Dendritic cell treated with granulocyte-macrophage colony-stimulating factor and Interleukin-4, amounts not matched to agents 40 ng/mL and 50 ng/mL, for 4 days (primary cell): ENCODE measurements at regions not wholly inside any gene's neighbourhood (a gene's known extent, or its start where the extent isn't known, plus 50 kb on each side); places are given as distances from the start of the nearest gene placed in this dataset.

Experiments used
- H3K27ac Mint-ChIP-seq: one replicate; pipeline ENCODE4 v1.8.0; 2022; ENCODE audit warnings: mild to moderate bottlenecking, mixed read lengths
- H3K27me3 Mint-ChIP-seq: one replicate; pipeline ENCODE4 v1.8.0; 2022; ENCODE audit warnings: mild to moderate bottlenecking, mixed read lengths
- H3K36me3 Mint-ChIP-seq: one replicate; pipeline ENCODE4 v1.8.0; 2022; ENCODE audit warnings: low read depth, mixed read lengths
- H3K4me1 Mint-ChIP-seq: one replicate; pipeline ENCODE4 v1.8.0; 2022; ENCODE audit warnings: low read depth, mixed read lengths
- H3K4me3 Mint-ChIP-seq: one replicate; pipeline ENCODE4 v1.8.0; 2022; ENCODE audit warnings: mild to moderate bottlenecking, moderate library complexity, mixed read lengths
- H3K9me3 Mint-ChIP-seq: one replicate; pipeline ENCODE4 v1.8.0; 2022; ENCODE audit warnings: mixed read lengths
- intact Hi-C: fragments of 100-400 bp; cut with micrococcal nuclease; formaldehyde crosslinking; loops from one replicate; pipeline ENCODE4 v1.15.0; 2022

DNA sequence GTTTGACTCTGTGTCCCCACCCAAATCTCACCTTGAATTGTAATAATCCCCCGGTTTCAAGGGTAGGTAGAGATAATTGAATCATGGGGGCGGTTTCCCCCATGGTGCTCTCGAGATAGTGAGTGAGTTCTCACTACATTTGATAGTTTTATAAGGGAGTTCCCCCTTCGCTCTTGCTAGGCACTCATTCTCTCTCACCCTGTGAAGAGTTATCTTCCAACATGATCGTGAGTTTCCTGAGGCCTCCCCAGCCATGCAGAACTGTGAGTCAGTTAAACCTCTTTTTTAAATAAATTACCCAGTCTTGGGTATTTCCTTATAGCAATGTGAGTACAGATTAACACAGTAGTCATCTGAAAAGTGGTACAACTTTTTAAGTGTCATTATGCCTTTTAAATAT, 913.5 kb upstream of the LRRN3 start:
- no peak overlapping the region for H3K27ac Mint-ChIP-seq
- no peaks in the 10 kb centered on the region for H3K4me1 Mint-ChIP-seq
- intact Hi-C loops = no loop called here
- no peaks in the 10 kb centered on the region for H3K36me3 Mint-ChIP-seq
- no peaks in the 10 kb centered on the region for H3K27me3 Mint-ChIP-seq
- H3K4me3 Mint-ChIP-seq = no peak overlapping the region
- peaks cover 9% of the 10 kb centered on the region for H3K9me3 Mint-ChIP-seq

DNA sequence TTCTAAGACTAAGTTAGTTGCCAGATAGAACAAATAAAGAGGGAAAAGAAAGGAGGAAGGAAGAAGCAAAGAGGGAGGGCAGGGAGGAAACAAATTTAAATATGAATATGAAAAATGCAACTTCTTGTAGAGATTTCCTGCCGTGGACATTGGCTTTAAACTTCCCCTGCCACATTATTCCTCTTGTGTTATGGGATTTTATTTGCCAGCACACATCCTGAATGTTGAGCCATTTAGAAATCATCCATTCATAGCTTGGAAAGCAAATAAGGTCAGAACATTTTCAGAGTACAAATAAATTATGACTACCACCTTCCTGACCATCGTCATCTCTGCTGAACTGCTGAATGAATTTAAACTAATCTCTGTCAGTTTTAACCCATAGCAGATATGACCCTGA, 911.9 kb upstream of the LRRN3 start:
- intact Hi-C loops = no loop called here

DNA sequence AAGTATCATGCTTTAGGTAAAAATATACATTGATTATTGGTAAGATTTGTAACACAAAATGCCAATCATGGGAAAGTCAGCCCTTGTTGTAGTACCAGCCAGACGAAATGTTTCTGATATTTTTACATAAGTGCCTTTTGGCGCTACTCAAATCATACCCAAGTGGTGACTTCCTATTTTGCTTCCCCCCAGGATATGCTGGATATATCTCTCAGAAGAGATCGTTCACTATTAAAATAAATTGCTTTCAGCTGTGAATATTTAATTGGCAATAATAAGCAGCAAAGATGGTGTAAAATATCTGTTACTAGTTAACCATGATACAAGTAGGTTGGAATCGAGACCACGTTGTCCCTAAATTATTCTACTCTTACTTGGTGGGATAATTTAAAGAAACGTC, 909.2 kb upstream of the LRRN3 start:
- H3K4me1 Mint-ChIP-seq = no peaks in the 10 kb centered on the region
- no peak overlapping the region for H3K27ac Mint-ChIP-seq
- H3K4me3 Mint-ChIP-seq = no peak overlapping the region

More for the DNA sequence above, 911.9 kb upstream of the LRRN3 start:
- H3K27ac Mint-ChIP-seq = no peak overlapping the region
- H3K9me3 Mint-ChIP-seq = peaks cover 4% of the 10 kb centered on the region
- H3K4me3 Mint-ChIP-seq = no peak overlapping the region
- H3K4me1 Mint-ChIP-seq = no peaks in the 10 kb centered on the region
- H3K27me3 Mint-ChIP-seq = no peaks in the 10 kb centered on the region
- H3K36me3 Mint-ChIP-seq = no peaks in the 10 kb centered on the region

GRCh38 chr7:110186334-110186733, 904.6 kb upstream of the LRRN3 start:
- Mint-ChIP-seq H3K4me1 (no peaks in the 10 kb centered on the region), H3K4me3 (no peak overlapping the region), H3K36me3 (no peaks in the 10 kb centered on the region), H3K27ac (no peak overlapping the region), H3K9me3 (peaks cover 20% of the 10 kb centered on the region), H3K27me3 (no peaks in the 10 kb centered on the region)
- intact Hi-C loops = no loop called here

More for the DNA sequence above, 909.2 kb upstream of the LRRN3 start:
- no peaks in the 10 kb centered on the region for H3K9me3 Mint-ChIP-seq
- intact Hi-C loops = no loop called here
- H3K27me3 Mint-ChIP-seq = no peaks in the 10 kb centered on the region
- no peaks in the 10 kb centered on the region for H3K36me3 Mint-ChIP-seq

DNA sequence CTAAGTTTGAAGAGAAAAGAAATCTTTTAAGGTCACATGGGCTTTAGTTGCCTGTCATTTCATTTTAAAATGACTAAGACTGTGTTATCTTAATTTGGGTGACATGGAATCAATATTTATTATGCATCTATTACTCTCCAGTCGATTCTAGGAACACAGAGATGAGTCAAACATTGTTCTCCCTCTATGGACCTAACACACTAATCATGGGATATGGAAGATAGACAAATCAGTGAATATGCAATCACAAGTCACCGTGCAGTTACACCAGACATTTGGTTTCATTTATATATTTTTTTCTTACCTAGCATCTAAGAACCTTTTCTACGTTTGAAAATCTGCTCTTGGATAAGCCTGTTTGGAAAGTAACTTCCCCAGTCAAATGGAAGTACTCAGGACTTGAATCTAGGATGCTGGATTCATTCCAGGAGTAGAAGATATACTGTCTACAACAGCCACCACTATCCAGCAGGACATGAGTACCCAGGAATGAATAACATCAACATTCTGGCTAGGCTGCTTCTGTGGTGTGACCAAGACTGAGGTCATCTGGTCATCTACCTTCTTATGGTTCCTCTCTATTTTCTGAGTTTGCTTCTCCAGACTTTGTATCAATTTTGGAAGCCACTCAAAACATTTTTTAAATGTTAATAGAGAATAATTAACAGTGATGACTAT, 902.9 kb upstream of the LRRN3 start:
- H3K4me3 Mint-ChIP-seq = no peak overlapping the region
- no peaks in the 10 kb centered on the region for H3K4me1 Mint-ChIP-seq
- H3K27ac Mint-ChIP-seq = no peak overlapping the region
- H3K9me3 Mint-ChIP-seq = peaks cover 27% of the 10 kb centered on the region
- H3K27me3 Mint-ChIP-seq = no peaks in the 10 kb centered on the region
- H3K36me3 Mint-ChIP-seq = no peaks in the 10 kb centered on the region
- intact Hi-C loops = no loop called here

DNA sequence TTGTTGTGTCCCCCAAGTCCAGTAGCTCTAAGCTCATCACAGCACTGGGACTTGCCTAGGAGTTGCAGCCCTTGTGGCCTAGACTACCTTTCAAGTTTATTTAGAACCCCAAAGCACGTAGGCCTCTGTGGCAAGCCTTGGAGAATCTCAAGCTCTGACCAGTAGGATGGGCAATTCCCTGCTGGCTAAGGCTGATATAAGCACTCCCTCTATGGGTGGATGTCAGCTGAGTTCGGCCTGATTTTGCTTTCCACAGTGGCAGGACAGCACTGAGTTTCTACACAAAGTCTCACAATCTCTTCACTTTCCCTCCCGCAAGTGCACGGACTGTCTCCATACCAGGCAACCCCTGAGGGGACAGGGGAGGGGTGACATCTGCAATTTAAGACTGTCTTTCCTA, 886.4 kb upstream of the LRRN3 start:
- H3K4me3 Mint-ChIP-seq = no peak overlapping the region

DNA sequence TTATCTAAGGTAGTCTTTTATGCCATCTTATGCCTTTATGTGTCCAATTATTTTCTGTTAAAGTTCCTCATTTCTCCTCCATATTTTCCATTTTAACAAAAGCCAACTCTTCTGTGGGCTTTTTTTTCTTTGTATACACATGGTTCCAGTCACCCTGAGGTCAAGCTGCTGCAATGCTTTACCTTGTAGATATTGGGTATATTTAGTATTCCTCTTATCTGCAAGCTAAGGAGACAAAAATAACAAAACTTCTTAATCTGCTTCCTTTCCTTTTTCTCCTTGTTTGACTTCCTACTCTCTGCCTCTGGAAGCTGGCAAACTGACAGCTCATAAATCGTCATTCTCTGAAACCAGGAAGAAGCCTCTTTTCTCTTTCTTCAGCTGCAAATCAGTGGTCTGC, 885.0 kb upstream of the LRRN3 start:
- H3K27me3 Mint-ChIP-seq = no peaks in the 10 kb centered on the region
- intact Hi-C loops = no loop called here
- peaks cover 68% of the 10 kb centered on the region for H3K9me3 Mint-ChIP-seq
- no peak overlapping the region for H3K27ac Mint-ChIP-seq
- no peaks in the 10 kb centered on the region for H3K4me1 Mint-ChIP-seq
- no peak overlapping the region for H3K4me3 Mint-ChIP-seq
- no peaks in the 10 kb centered on the region for H3K36me3 Mint-ChIP-seq

More for the DNA sequence above, 886.4 kb upstream of the LRRN3 start:
- Mint-ChIP-seq H3K4me1 (no peaks in the 10 kb centered on the region), H3K27me3 (no peaks in the 10 kb centered on the region), H3K36me3 (no peaks in the 10 kb centered on the region), H3K27ac (no peak overlapping the region), H3K9me3 (peaks cover 82% of the 10 kb centered on the region)
- intact Hi-C loops = no loop called here

GRCh38 chr7:110209884-110210283, 881.0 kb upstream of the LRRN3 start:
- H3K9me3 Mint-ChIP-seq = peaks cover 47% of the 10 kb centered on the region
- H3K4me1 Mint-ChIP-seq = no peaks in the 10 kb centered on the region
- intact Hi-C loops = no loop called here
- no peak overlapping the region for H3K27ac Mint-ChIP-seq
- H3K4me3 Mint-ChIP-seq = no peak overlapping the region
- no peaks in the 10 kb centered on the region for H3K36me3 Mint-ChIP-seq
- no peaks in the 10 kb centered on the region for H3K27me3 Mint-ChIP-seq

DNA sequence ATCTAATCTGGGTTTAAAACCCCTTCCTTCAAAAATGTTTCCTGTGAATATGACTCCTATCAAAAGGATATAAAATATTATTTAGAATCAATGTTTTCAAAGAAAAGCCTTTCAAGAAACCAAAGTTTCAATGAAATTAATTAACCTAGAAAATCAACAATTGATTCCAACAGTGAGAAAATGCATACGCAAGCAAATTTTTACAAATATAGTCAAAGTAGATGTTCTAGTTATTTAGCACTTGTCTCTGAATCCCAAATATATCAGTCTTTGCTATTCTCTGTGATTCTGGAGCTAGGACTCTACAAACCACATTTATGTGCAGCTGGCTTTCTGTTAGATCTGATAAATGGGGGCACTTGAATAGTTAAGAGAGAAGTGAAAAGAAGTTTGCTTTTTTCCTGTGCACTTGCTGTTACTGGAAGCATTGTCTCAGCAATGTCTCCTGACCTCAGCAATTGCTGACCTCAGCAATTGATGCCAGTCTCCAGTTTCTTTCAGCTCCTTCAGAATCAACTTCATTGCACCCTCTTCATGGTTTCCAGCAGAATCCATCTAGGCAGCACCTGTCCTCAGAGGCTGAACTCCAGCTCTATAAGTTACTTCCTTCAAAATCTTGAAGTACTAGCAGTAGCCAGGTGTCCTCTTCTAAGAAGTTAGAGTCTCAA, 879.9 kb upstream of the LRRN3 start:
- intact Hi-C loops = no loop called here
- no peaks in the 10 kb centered on the region for H3K27me3 Mint-ChIP-seq
- H3K9me3 Mint-ChIP-seq = peaks cover 45% of the 10 kb centered on the region
- H3K4me3 Mint-ChIP-seq = no peak overlapping the region
- H3K4me1 Mint-ChIP-seq = no peaks in the 10 kb centered on the region
- no peaks in the 10 kb centered on the region for H3K36me3 Mint-ChIP-seq
- H3K27ac Mint-ChIP-seq = no peak overlapping the region

- no peak overlapping the region for H3K27ac Mint-ChIP-seq
- no peaks in the 10 kb centered on the region for H3K36me3 Mint-ChIP-seq
- H3K9me3 Mint-ChIP-seq = peaks cover 50% of the 10 kb centered on the region
- intact Hi-C loops = no loop called here
- no peak overlapping the region for H3K4me3 Mint-ChIP-seq
- no peaks in the 10 kb centered on the region for H3K4me1 Mint-ChIP-seq
- H3K27me3 Mint-ChIP-seq = no peaks in the 10 kb centered on the region
Measured at GRCh38 chr7:110224643-110225042, 866.3 kb upstream of the LRRN3 start.

- Mint-ChIP-seq H3K9me3 (peaks cover 23% of the 10 kb centered on the region), H3K27ac (no peak overlapping the region), H3K27me3 (no peaks in the 10 kb centered on the region), H3K4me1 (no peaks in the 10 kb centered on the region), H3K4me3 (no peak overlapping the region), H3K36me3 (no peaks in the 10 kb centered on the region)
- intact Hi-C loops = no loop called here
Measured at GRCh38 chr7:110246118-110246517, 844.8 kb upstream of the LRRN3 start.

DNA sequence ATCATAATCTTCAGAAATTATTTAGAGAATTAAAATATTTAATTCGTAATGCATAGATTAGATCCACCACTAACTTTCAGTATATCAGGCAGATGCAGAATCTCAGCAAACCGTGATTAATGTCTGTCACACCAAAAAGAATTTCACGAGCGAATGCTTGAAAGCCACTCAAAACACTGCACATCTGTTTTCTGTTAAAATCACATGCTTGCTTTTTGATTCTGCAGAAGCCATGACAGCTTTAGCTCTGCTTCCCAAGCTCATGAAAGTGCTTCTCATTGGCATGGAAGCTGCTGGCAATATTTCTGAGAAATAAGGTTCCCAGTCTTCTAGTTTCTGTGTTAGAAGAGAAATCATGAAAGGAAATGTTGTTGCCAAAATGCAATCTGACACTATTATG, 837.8 kb upstream of the LRRN3 start:
- no peaks in the 10 kb centered on the region for H3K27me3 Mint-ChIP-seq
- H3K4me3 Mint-ChIP-seq = no peak overlapping the region
- no peaks in the 10 kb centered on the region for H3K36me3 Mint-ChIP-seq
- H3K9me3 Mint-ChIP-seq = peaks cover 6% of the 10 kb centered on the region
- no peaks in the 10 kb centered on the region for H3K4me1 Mint-ChIP-seq
- intact Hi-C loops = no loop called here
- no peak overlapping the region for H3K27ac Mint-ChIP-seq

DNA sequence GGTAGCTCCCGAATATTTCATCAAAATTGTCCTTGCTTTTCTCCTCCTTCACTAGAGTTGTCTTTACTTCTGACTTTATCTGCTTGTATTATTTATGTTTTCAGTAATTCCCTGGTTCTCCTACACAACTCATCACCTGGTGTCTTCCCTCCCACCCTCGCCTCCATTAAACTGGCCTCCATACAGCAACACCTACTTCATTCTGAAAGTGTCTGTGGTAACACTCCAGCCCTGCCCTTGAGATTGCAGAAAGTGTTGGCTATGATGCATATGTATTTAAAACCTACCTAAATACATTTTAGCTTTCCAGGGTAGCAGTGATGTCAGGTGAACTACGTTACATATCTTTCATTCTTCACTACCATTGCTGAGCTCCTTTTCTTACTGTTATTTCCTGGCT, 833.3 kb upstream of the LRRN3 start:
- Mint-ChIP-seq H3K27ac (no peak overlapping the region), H3K4me1 (no peaks in the 10 kb centered on the region), H3K36me3 (no peaks in the 10 kb centered on the region), H3K4me3 (no peak overlapping the region), H3K9me3 (peaks cover 22% of the 10 kb centered on the region), H3K27me3 (no peaks in the 10 kb centered on the region)
- intact Hi-C loops = no loop called here

DNA sequence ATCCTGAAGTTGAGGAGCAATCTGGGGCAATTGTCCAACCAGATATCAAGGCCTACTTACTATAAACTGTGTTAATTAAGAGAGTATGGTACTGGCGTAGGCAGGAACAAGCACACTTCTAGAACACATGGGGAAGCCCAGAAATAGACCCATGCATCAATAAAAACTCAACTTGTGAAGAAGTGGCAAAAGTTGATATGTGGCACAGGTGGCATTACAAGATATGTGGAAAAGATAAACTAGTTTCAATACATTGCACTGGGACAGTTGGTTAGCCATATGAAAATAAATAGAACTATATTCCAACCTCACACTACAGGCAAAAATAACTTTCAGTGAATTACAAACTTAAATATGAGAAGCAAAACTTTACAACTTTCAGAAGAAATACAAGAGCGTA, 828.7 kb upstream of the LRRN3 start:
- H3K4me1 Mint-ChIP-seq = no peaks in the 10 kb centered on the region
- H3K36me3 Mint-ChIP-seq = no peaks in the 10 kb centered on the region
- intact Hi-C loops = no loop called here

GRCh38 chr7:110264288-110264687, 826.6 kb upstream of the LRRN3 start:
- H3K27me3 Mint-ChIP-seq = no peaks in the 10 kb centered on the region
- peaks cover 19% of the 10 kb centered on the region for H3K9me3 Mint-ChIP-seq
- no peaks in the 10 kb centered on the region for H3K36me3 Mint-ChIP-seq
- intact Hi-C loops = no loop called here
- no peaks in the 10 kb centered on the region for H3K4me1 Mint-ChIP-seq
- H3K4me3 Mint-ChIP-seq = no peak overlapping the region
- H3K27ac Mint-ChIP-seq = no peak overlapping the region

More for the DNA sequence above, 828.7 kb upstream of the LRRN3 start:
- H3K27ac Mint-ChIP-seq = no peak overlapping the region
- no peaks in the 10 kb centered on the region for H3K27me3 Mint-ChIP-seq
- peaks cover 29% of the 10 kb centered on the region for H3K9me3 Mint-ChIP-seq
- H3K4me3 Mint-ChIP-seq = no peak overlapping the region
